Vagina (tissue), 2 donors: ENCODE measurements at regions not wholly inside any gene's neighbourhood (a gene's known extent, or its start where the extent isn't known, plus 50 kb on each side); places are given as distances from the start of the nearest gene placed in this dataset.

Experiments
- POLR2A ChIP-seq, 2 donors: fragments of 450-650 bp; IDR thresholded peaks; one replicate each; pipeline ENCODE4 v1.6.1; 2017; ENCODE audit warnings: antibody characterized with exemption in 2 of 2, mild to moderate bottlenecking in 2 of 2, moderate library complexity in 2 of 2
- TF ChIP-seq, protein P1 (sequence below), 3 experiments: fragments of 450-650 bp in 2 of 3; fragments of 200-600 bp in 1 of 3; sonication (generic) in 1 of 3; IDR thresholded peaks; one replicate each; pipeline ENCODE4 v1.5.1; 2017 to 2019; ENCODE audit warnings: antibody characterized with exemption in 3 of 3, mild to moderate bottlenecking in 2 of 3, moderate library complexity in 2 of 3

DNA sequence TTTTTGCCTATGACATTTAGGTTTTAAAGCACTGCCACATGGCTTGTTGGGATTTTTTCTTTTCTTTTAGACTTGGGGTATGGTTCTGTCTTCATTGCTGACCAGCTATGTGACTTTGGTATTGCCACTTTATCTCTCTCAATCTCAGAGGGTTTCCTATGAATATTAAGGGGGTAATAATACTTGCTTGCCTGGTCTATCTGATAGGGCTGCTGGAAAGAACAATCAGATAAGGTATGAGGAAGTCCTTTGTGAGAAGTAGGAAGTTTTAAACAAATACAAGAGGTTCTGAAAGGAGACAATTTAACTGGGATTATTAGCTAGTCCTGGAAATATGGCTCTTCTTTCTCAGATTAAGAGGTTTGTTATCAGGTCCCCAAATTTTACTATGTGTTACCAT is 80.8 kb downstream of the ZNF92 start:
- TF ChIP-seq, protein P1, sequence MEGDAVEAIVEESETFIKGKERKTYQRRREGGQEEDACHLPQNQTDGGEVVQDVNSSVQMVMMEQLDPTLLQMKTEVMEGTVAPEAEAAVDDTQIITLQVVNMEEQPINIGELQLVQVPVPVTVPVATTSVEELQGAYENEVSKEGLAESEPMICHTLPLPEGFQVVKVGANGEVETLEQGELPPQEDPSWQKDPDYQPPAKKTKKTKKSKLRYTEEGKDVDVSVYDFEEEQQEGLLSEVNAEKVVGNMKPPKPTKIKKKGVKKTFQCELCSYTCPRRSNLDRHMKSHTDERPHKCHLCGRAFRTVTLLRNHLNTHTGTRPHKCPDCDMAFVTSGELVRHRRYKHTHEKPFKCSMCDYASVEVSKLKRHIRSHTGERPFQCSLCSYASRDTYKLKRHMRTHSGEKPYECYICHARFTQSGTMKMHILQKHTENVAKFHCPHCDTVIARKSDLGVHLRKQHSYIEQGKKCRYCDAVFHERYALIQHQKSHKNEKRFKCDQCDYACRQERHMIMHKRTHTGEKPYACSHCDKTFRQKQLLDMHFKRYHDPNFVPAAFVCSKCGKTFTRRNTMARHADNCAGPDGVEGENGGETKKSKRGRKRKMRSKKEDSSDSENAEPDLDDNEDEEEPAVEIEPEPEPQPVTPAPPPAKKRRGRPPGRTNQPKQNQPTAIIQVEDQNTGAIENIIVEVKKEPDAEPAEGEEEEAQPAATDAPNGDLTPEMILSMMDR (IDR thresholded peaks at IDR 0.05) = no peak
- TF ChIP-seq POLR2A (IDR thresholded peaks at IDR 0.05) = no peak
